Hepatocyte (in vitro differentiated cells): ENCODE measurements at regions not wholly inside any gene's neighbourhood (a gene's known extent, or its start where the extent isn't known, plus 50 kb on each side); places are given as distances from the start of the nearest gene placed in this dataset.

Experiments
- EZH2 ChIP-seq: fragments of 200-600 bp; sonication (generic); IDR thresholded peaks from 2 replicates; pipeline ENCODE4 v1.6.1; 2016; ENCODE audit warnings: antibody characterized with exemption, mild to moderate bottlenecking, borderline replicate concordance
- EZH2phosphoT487 ChIP-seq: fragments of 200-600 bp; sonication (generic); IDR thresholded peaks from one replicate; pipeline ENCODE4 v1.6.1; 2018; ENCODE audit warnings: antibody characterized with exemption, mild to moderate bottlenecking, low read depth, moderate library complexity; ENCODE audit not compliant: unreplicated experiment, severe bottlenecking
- TF ChIP-seq, protein P1 (sequence below): fragments of 200-600 bp; sonication (generic); IDR thresholded peaks from 2 replicates; pipeline ENCODE4 v1.5.1; 2016; ENCODE audit warnings: antibody characterized with exemption, mild to moderate bottlenecking; ENCODE audit not compliant: poor library complexity

- TF ChIP-seq, protein P1, sequence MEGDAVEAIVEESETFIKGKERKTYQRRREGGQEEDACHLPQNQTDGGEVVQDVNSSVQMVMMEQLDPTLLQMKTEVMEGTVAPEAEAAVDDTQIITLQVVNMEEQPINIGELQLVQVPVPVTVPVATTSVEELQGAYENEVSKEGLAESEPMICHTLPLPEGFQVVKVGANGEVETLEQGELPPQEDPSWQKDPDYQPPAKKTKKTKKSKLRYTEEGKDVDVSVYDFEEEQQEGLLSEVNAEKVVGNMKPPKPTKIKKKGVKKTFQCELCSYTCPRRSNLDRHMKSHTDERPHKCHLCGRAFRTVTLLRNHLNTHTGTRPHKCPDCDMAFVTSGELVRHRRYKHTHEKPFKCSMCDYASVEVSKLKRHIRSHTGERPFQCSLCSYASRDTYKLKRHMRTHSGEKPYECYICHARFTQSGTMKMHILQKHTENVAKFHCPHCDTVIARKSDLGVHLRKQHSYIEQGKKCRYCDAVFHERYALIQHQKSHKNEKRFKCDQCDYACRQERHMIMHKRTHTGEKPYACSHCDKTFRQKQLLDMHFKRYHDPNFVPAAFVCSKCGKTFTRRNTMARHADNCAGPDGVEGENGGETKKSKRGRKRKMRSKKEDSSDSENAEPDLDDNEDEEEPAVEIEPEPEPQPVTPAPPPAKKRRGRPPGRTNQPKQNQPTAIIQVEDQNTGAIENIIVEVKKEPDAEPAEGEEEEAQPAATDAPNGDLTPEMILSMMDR = no peak
- TF ChIP-seq EZH2phosphoT487 (no peak), EZH2 (no peak)
These were observed 118.1 kb downstream of the FOXI3 start for GRCh38 chr2:88334418-88334817.
